OCI-LY1 (cell line): ENCODE measurements at regions not wholly inside any gene's neighbourhood (a gene's known extent, or its start where the extent isn't known, plus 50 kb on each side); places are given as distances from the start of the nearest gene placed in this dataset.

Experiments used
- H2AFZ ChIP-seq: fragments of 200-600 bp; sonication (generic), shearing (Covaris generic); 2 replicates; pipeline ENCODE4 v1.6.0; 2014; ENCODE audit warnings: antibody characterized with exemption, mild to moderate bottlenecking, low read length
- H3F3A ChIP-seq: fragments of 200-600 bp; sonication (generic), shearing (Covaris generic); 2 replicates; pipeline ENCODE4 v1.6.0; 2014; ENCODE audit warnings: mild to moderate bottlenecking, antibody characterized with exemption, low read length, moderate library complexity; ENCODE audit not compliant: insufficient read depth
- H3K27ac ChIP-seq: fragments of 200-600 bp; sonication (generic); 2 replicates; pipeline ENCODE4 v1.5.1; 2014; ENCODE audit warnings: low read length, mixed run types, mild to moderate bottlenecking, low read depth; ENCODE audit not compliant: poor library complexity, severe bottlenecking
- H3K27me3 ChIP-seq: fragments of 200-600 bp; sonication (generic); 2 replicates; pipeline ENCODE4 v1.6.0; 2014; ENCODE audit warnings: antibody characterized with exemption, mild to moderate bottlenecking, low read length, moderate library complexity; ENCODE audit not compliant: insufficient read depth
- H3K36me3 ChIP-seq: fragments of 200-600 bp; sonication (generic); 2 replicates; pipeline ENCODE4 v1.6.1; 2014; ENCODE audit warnings: mild to moderate bottlenecking, antibody characterized with exemption, low read length, moderate library complexity, mixed read lengths; ENCODE audit not compliant: insufficient read depth
- H3K4me1 ChIP-seq: fragments of 200-600 bp; sonication (generic); 2 replicates; pipeline ENCODE4 v1.5.1; 2014; ENCODE audit warnings: mild to moderate bottlenecking, low read length, moderate library complexity; ENCODE audit not compliant: insufficient read depth, severe bottlenecking
- H3K4me2 ChIP-seq: fragments of 200-600 bp; sonication (generic), shearing (Covaris generic); 2 replicates; pipeline ENCODE4 v1.6.1; 2014; ENCODE audit warnings: low read length
- H3K4me3 ChIP-seq: fragments of 200-600 bp; sonication (generic); 2 replicates; pipeline ENCODE4 v1.5.1; 2014; ENCODE audit warnings: low read length, low read depth, mild to moderate bottlenecking, mixed read lengths; ENCODE audit not compliant: poor library complexity, severe bottlenecking
- H3K79me2 ChIP-seq: fragments of 200-600 bp; shearing (Covaris generic); 2 replicates; pipeline ENCODE4 v1.6.1; 2016; ENCODE audit warnings: mixed run types, low read length, mixed read lengths; ENCODE audit not compliant: insufficient read depth
- H3K9ac ChIP-seq: fragments of 200-600 bp; sonication (generic), shearing (Covaris generic); 2 replicates; pipeline ENCODE4 v1.6.1; 2014; ENCODE audit warnings: mild to moderate bottlenecking, low read length, mixed read lengths
- H3K9me2 ChIP-seq: fragments of 200-600 bp; sonication (generic), shearing (Covaris generic); 2 replicates; pipeline ENCODE4 v1.6.1; 2014; ENCODE audit warnings: low read depth, mild to moderate bottlenecking, low read length, mixed read lengths
- H3K9me3 ChIP-seq: fragments of 200-600 bp; shearing (Covaris generic); 2 replicates; pipeline ENCODE4 v1.6.1; 2014; ENCODE audit warnings: low read length, mixed read lengths
- H4K20me1 ChIP-seq: fragments of 200-600 bp; sonication (generic), shearing (Covaris generic); 2 replicates; pipeline ENCODE4 v1.6.0; 2016; ENCODE audit warnings: mild to moderate bottlenecking, low read length; ENCODE audit not compliant: insufficient read depth
- EZH2 ChIP-seq: fragments of 200-600 bp; sonication (generic), shearing (Covaris generic); IDR thresholded peaks from 2 replicates; pipeline ENCODE4 v1.8.0; 2017; ENCODE audit warnings: borderline replicate concordance, mixed run types, mild to moderate bottlenecking, antibody characterized with exemption, low read length, moderate library complexity, mixed read lengths
- TF ChIP-seq, protein P1 (sequence below): fragments of 200-600 bp; sonication (generic), shearing (Covaris generic); IDR thresholded peaks from 2 replicates; pipeline ENCODE4 v1.5.1; 2017; ENCODE audit warnings: mild to moderate bottlenecking, antibody characterized with exemption, low read length, moderate library complexity, mixed read lengths

DNA sequence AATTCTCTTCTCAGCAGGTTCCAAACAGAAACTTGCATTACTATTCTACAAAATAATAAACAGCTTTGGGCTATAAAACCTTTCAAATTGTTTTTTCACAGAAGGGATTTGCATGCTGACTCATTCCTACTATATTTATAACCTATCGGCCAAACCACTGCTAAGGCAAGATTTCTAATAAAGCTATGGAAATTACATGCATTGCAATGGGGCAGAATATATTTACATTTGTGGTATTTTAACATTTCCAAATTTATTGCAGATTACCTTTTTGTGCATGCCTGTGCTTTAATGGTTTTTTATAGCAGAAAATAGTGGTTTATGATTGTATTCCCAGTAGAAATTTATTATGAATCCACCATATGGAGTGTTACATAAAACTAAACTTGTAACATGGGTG is 69.0 kb upstream of the NPVF start:
- TF ChIP-seq, protein P1, sequence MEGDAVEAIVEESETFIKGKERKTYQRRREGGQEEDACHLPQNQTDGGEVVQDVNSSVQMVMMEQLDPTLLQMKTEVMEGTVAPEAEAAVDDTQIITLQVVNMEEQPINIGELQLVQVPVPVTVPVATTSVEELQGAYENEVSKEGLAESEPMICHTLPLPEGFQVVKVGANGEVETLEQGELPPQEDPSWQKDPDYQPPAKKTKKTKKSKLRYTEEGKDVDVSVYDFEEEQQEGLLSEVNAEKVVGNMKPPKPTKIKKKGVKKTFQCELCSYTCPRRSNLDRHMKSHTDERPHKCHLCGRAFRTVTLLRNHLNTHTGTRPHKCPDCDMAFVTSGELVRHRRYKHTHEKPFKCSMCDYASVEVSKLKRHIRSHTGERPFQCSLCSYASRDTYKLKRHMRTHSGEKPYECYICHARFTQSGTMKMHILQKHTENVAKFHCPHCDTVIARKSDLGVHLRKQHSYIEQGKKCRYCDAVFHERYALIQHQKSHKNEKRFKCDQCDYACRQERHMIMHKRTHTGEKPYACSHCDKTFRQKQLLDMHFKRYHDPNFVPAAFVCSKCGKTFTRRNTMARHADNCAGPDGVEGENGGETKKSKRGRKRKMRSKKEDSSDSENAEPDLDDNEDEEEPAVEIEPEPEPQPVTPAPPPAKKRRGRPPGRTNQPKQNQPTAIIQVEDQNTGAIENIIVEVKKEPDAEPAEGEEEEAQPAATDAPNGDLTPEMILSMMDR: no peak
- no peak for TF ChIP-seq EZH2
- Histone ChIP-seq H2AFZ (no peak overlapping the region), H3K36me3 (no peaks in the 10 kb centered on the region), H3K4me2 (no peak overlapping the region), H3K9ac (no peak overlapping the region), H3K27me3 (no peaks in the 10 kb centered on the region), H3K9me2 (no peaks in the 10 kb centered on the region), H4K20me1 (no peaks in the 10 kb centered on the region), H3K79me2 (no peaks in the 10 kb centered on the region), H3F3A (no peaks in the 10 kb centered on the region), H3K9me3 (no peaks in the 10 kb centered on the region), H3K4me1 (no peaks in the 10 kb centered on the region), H3K27ac (no peak overlapping the region), H3K4me3 (no peak overlapping the region)

GRCh38 chr7:25303281-25304181 is 75.2 kb upstream of the NPVF start:
- no peaks in the 10 kb centered on the region for H3K36me3 ChIP-seq
- no peak for TF ChIP-seq EZH2
- TF ChIP-seq, protein P1: no peak
- H3K9ac ChIP-seq: no peak overlapping the region
- no peaks in the 10 kb centered on the region for H3F3A ChIP-seq
- H3K9me3 ChIP-seq: no peaks in the 10 kb centered on the region
- no peaks in the 10 kb centered on the region for H3K79me2 ChIP-seq
- H2AFZ ChIP-seq: no peak overlapping the region
- H3K27me3 ChIP-seq: 0 out of 2 replicates have a peak, but pooled peaks cover 6% of the 10 kb centered on the region
- H3K9me2 ChIP-seq: no peaks in the 10 kb centered on the region
- H3K4me3 ChIP-seq: no peak overlapping the region
- H3K4me2 ChIP-seq: no peak overlapping the region
- H3K4me1 ChIP-seq: no peaks in the 10 kb centered on the region
- no peaks in the 10 kb centered on the region for H4K20me1 ChIP-seq
- H3K27ac ChIP-seq: no peak overlapping the region

DNA sequence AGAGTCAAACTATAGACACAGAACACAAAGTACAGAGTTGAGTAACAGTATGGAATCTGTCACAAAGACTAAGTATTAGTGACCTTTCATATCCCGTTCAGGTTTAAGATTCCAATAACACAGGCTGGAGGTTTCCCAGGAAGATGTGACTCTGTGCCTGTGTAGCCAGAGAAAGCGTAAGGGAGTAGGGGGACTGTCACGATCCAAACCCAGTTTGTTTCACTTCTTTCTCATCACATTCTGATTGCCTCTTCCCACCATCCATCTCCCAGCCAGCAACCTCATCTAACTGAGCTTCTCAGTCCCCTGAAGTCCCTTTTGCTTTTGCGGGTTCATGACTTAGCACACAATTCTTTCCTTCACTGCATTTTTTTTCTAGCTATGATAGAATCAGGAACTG is 76.4 kb upstream of the NPVF start:
- no peak overlapping the region for H3K4me2 ChIP-seq
- no peaks in the 10 kb centered on the region for H3F3A ChIP-seq
- H4K20me1 ChIP-seq: no peaks in the 10 kb centered on the region
- 0 out of 2 replicates have a peak, but pooled peaks cover 6% of the 10 kb centered on the region for H3K27me3 ChIP-seq
- H3K27ac ChIP-seq: no peak overlapping the region
- no peaks in the 10 kb centered on the region for H3K9me3 ChIP-seq
- H3K79me2 ChIP-seq: no peaks in the 10 kb centered on the region
- no peaks in the 10 kb centered on the region for H3K4me1 ChIP-seq
- no peak overlapping the region for H3K9ac ChIP-seq
- no peaks in the 10 kb centered on the region for H3K36me3 ChIP-seq
- TF ChIP-seq EZH2: no peak
- TF ChIP-seq, protein P1: no peak
- H3K4me3 ChIP-seq: no peak overlapping the region
- no peak overlapping the region for H2AFZ ChIP-seq
- H3K9me2 ChIP-seq: no peaks in the 10 kb centered on the region
